Suppressor macrophage treated with lipopolysaccharide for 1 hour (primary cell): ENCODE measurements at regions not wholly inside any gene's neighbourhood (a gene's known extent, or its start where the extent isn't known, plus 50 kb on each side); places are given as distances from the start of the nearest gene placed in this dataset.

Experiments
- DNase-seq, 3 donors: peaks; one replicate each; pipeline ENCODE4 v3.0.0-alpha.2; 2020 to 2022

- DNase-seq = no peak
These were observed 50.5 kb upstream of the DLX2 start for GRCh38 chr2:172153156-172153555.

DNA sequence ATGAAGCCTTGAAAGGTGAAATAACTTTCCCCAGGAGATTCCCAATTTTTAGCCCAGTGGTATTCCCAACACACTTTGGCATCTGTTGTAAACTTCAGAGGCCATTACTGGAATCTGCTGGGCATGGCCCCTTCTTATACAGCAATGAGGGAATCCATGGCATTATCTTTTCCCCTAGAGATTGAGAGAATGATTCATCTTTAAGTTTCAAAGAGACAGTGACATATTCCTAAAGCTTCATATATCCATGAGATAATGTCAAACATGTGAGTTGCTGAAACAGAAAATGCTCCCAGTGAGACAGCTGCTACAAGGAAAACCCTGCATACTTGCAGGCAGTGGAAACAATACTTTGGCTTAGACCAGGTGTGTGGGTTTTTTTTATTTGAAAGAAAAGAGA, 51.1 kb upstream of the DLX2 start:
- DNase-seq = no peak

DNA sequence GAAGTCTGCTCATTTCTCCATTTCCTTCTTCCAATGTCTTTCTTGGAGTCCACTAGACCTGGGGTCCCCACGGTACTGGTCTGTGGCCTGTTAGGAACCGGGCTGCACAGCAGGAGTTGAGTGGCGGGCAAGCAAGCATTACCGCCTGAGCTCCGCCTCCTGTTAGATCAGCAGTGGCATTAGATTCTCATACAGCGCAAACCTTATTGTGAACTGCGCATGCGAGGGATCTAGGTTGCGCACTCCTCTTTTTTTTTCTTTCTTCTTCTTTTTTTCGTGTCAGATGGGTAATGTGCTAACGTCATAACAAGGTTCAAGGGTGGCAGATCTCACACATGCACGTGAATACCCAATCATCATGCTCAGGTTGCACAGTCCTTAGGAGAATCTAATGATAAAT, 53.1 kb upstream of the DLX2 start:
- DNase-seq = no peak

DNA sequence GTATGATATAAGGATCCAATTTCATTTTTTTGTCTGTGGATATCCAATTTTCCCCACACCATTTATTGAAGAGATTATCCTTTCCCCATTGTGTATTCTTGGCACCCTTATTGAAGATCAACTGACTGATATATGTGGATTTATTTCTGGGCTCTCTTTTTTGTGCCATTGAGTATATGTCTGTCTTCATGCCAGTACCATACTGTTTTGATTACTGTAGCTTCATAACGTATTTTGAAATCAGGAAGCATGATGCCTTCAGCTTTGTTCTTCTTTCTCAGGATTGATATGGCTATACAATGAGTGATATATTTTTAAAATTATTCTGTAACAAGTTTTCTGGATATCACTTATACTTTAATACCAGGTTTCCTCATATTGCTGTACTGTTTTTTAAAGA, 58.1 kb upstream of the DLX2 start:
- no peak for DNase-seq

DNA sequence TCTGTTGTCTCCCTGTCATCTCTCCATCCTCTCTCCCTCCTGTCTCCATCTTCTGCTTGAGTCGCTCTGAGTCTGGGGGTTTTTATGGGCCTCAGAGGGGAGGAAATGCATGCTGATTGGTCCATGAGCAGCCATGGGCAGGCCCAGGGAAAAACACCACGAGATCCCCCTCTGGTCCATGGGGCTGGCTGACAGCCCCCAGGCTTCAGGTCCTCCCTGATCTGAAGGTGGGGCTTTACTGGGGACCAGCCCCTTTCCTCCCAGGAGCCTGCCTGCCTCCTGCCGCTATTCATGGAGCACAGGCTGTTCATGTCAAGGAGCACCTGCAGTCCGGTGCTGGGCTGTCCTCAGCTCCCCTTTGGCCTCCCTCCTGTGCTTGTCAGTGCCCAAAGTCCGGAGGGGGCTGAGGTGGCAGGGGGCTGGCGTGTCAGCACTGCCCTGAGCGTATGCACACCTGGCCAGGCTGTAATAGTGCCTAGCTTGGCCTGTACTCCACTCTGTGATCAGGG, 59.6 kb upstream of the DLX2 start:
- DNase-seq = no peak

GRCh38 chr2:172162739-172163336, 60.1 kb upstream of the DLX2 start:
- DNase-seq = no peak

DNA sequence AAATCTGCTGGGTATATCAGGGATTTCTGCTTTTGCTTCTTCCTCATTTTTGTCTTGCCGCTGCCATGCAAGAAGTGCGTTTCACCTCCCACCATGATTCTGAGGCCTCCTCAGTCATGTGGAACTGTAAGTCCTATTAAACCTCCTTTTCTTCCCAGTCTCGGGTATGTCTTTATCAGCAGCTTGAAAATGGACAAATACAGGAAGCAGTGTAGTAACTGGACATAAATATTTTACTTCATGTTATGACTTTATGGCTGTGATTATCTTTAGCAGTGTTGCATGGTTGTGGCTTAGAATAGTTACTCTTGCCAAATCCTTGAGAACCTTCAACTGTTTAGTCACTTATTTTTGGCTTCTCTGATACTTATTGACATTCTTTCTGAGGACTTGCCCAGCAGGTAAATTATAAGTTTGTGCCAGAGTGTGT, 66.2 kb upstream of the DLX2 start:
- DNase-seq = peak; percentile 78 to 86 (median 79)

- no peak for DNase-seq
These were observed 66.9 kb upstream of the DLX2 start for GRCh38 chr2:172169611-172170010.

DNA sequence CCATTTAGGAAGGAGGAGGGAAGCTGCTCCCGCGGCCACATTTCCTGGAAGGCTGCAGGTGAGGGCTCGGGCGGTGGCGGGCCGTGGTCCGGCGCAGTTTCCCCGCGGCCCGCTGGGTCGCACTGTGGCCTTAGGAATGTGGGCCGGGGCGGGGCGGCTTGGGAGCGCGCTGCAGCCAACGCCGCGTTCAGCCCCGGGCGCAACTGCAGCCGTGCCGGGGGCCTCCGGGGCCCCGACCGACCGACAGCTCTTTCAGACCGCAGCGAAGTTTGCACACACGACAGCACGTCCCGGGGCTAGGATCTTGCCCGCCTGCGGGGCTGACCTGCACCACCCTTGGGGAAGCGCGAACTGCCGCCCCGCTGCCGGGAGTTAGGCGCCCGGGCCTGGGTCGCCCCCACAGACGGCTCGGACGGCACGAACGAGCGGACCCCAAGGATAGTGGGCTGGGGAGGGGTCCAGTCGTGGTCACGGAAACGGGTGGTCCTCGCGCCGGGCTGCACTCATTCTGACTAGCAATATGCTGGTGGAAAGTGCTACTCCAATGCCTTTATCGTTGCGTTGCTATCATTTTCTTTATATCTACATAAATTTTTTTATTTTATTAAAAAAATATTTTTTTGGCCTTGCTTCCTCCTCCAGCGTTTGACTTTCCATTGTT, 69.9 kb upstream of the DLX2 start:
- peak; percentile 63 to 93 (median 86) for DNase-seq

GRCh38 chr2:172173174-172173706, 70.5 kb upstream of the DLX2 start:
- DNase-seq = no peak

DNA sequence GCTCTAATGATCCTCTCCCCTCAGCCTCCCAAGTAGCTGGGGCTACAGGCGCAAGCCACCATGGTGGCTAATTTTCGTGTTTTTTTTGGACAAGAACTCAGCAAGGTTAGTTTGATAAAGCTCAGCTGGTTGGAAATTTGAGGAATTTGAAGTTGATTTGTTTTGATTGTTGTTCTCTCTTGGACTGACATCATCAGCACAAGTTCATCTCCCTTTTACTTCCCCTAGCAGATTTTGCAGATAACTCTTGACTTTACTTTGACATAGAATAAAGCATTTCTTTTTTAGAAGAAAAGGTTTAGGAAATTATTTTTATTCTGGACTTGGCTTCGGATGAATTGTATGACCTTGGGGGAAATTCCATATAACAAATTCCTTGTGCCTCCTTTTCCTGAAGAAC, 74.9 kb upstream of the DLX2 start:
- peak; percentile 13 to 29 (median 26) for DNase-seq

- peak; percentile 50 to 60 (median 57) for DNase-seq
These were observed 75.3 kb upstream of the DLX2 start for GRCh38 chr2:172177996-172178395.

GRCh38 chr2:172179045-172179701, 76.5 kb upstream of the DLX2 start:
- peak; percentile 39 to 75 (median 42) for DNase-seq

GRCh38 chr2:172181840-172182239, 79.1 kb upstream of the DLX2 start:
- DNase-seq = no peak

- DNase-seq = peak in 1 of 3 donors; percentile 23
These were observed 79.9 kb upstream of the DLX2 start for GRCh38 chr2:172182624-172183023.

- DNase-seq = no peak
These were observed 90.8 kb upstream of the DLX2 start for GRCh38 chr2:172193331-172194089.

DNA sequence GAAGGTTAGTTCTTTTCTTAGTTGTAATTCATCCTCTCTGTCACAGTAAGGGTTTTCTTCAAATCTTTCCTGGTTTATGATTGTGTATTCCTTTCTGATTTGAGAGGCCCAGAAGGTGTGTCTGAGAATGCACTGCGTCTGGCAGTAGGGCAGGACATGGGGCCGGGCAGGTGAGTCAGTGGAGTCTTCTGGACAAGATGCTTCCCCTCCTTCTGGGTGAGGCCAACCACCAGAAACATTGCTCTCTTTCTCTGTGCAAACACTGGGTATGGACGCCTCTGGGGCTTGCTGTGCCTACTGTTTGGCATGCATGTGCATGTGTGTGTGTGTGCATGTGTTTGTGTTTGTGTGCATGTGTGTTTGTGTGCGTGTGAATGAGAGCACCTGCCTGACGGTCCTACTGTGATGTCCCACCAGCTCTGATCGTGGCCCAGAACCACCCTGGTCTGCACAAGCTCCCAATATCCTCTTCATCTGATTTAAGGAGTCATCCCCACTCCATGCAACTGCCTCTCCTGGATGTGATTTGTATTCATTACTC, 93.2 kb upstream of the DLX2 start:
- peak in 1 of 3 donors; percentile 12 for DNase-seq

DNA sequence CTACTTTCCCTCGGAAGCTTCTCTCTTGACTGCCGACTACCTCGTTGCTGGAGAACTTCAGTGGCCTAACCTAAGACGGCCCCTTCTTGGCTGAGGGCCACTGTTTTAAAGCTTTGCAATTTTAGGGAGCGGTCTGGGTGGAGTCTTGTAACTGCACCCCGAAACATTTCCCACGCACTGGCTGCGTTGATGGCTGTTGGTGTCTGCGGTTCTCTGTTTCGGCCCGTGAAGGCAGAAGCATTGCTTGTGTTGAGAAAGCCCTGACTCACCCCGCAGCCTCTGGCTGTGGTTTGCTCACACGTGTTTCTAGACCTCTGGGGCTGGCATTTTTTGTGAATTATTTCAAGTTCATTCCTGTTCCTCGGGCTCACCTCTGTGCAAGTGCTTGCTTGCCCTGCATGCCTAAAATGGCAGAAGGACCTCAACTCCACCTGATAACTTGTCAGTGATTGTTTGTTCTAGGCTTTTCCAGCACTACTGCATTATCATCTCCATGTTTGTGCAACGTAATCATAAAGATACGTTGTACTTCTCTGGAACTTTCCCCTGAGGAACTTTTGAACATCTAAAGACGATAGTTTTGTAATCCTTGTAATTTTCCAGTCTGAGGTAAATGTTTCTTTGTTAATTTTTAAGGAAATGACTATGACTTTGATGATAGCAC, 94.2 kb upstream of the DLX2 start:
- DNase-seq = peak; percentile 84 to 88 (median 87)

- no peak for DNase-seq
These were observed 95.7 kb upstream of the DLX2 start for GRCh38 chr2:172198361-172198760.

DNA sequence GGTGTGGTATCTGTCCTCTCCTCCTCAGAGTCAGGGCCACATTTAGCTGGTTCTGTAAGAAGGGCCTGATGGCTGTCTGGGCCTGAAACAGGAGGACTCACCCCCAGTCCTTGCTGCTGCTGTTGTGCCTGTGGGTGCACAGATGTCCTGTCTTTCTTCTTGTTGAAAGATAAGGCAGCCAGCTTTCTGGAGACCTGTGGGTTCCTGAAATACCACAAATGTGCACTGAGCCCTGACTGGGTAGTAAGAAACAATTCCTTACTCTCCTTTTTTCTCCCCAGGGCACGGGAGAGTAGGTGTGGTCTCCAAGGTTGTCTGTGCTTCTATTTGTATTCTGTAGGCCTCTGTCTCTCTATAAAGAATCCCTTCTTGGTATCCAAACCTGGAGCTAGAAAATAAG, 96.2 kb upstream of the DLX2 start:
- DNase-seq = peak in 1 of 3 donors; percentile 13

DNA sequence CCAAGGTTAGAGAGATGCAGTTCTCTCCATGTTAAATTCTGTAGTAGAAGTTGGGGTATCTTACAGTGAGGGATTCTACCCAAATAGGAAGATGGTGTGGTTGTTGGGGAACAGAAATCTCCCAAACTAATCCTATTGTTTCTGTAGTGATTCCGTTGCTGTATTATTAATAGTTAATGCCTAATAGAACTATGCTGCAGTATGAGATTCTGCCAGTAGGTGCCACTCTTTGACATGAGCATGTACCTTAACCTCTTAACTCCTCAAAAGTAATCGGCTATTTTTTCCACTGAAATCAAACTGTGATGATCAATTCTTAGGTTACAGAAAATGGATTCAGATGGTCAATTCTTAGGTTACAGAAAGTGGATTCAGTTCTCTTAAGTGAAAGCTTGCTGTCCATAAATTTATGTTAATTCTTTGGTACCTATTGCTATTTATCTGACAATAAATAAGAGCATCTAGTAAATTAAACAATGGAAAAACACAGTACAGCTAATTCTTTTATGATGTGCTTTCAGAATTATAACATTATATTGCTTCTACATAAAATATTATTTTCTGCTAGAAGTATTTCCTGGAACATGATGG, 97.9 kb upstream of the DLX2 start:
- DNase-seq = peak; percentile 64 to 70 (median 68)

- peak in 1 of 3 donors; percentile 27 for DNase-seq
These were observed 101.6 kb upstream of the DLX2 start for GRCh38 chr2:172204309-172204708.
